GM21723 (cell line): ENCODE measurements at regions not wholly inside any gene's neighbourhood (a gene's known extent, or its start where the extent isn't known, plus 50 kb on each side); places are given as distances from the start of the nearest gene placed in this dataset.
"Not testable (repeated sequence)": the region's sequence is repeated elsewhere in the genome, so short reads cannot be mapped to it uniquely, and the experiment has no call there.

ENCODE experiments used
- ATAC-seq: cut with Tn5 transposase; IDR thresholded peaks from one replicate; pipeline ENCODE4 v1.9.1; 2021; ENCODE audit warnings: mild to moderate bottlenecking, moderate library complexity; ENCODE audit not compliant: unreplicated experiment

- ATAC-seq, result no peak
These were observed 130.4 kb upstream of the MON1B start for GRCh38 chr16:77060614-77061013.

DNA sequence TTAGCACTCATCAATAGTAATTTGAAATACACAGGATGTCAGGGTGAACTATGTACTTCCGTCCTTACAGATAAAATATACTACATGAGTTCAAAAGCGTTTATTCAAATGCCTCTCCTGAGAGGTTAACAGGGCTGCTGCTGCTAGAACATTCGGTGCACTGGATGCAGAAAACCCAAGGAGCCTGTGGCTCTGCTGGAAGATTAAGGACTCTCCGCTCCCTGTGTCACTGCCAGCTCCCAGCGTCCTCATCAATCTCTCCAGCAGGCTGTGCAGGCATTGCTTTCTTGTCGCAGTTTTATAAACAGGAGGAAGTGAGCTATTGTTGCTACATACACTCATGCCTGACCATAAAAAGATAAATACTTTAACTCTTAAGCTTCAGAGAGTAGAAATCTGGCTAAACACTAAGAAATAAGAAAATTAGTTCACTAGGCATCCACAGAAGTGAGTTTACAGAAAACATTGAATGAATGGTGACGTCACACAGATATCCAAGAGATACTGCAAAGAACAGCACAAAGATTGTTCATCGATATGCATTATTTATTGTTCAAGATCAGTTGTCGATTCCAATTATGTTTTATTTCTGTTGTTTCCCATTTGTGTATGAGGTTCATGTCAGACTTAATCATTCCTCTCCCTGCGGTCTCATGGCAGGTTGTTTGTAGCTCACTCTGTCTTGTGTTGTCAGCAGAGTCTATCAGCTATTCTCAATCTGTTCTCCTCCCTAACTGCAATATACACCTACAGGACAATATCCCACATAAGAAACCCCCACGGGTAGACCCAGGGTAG is 127.9 kb upstream of the MON1B start:
- no peak for ATAC-seq

DNA sequence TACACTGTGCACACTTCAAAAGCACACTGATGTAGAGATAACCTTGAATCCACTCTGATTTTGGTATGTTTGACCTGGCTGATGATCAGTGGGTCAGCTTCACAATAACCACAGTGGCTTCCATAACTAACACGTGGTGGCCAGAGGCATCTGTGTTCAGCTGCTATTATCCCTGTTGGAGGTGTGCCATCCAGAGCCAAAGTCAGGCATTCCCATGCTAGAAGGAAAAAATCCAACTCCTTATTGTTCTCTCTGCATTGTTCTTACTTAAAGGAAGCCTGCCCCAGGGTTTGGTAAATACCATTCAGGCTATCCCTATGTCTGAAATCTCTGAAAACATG is 127.3 kb upstream of the MON1B start:
- ATAC-seq, result no peak

DNA sequence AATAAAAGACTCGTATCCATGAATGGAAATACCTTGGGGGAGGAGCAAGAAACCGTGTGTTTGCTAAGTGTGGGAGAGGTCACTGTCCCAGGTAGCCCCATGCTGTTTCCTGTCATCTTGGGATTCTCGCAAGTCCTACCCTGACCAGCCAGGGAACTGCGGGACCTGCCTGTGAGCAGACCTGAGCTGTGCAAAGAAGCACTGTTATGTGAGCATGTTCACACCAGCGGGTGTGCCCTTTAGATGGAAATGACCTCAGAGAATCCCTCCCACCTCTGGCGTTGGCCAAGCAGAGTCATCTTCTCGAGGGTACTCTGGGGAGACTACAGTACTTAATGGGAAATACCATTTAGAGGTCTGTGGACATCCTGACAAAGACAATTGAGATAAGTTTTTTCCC is 127.0 kb upstream of the MON1B start:
- ATAC-seq, result no peak

DNA sequence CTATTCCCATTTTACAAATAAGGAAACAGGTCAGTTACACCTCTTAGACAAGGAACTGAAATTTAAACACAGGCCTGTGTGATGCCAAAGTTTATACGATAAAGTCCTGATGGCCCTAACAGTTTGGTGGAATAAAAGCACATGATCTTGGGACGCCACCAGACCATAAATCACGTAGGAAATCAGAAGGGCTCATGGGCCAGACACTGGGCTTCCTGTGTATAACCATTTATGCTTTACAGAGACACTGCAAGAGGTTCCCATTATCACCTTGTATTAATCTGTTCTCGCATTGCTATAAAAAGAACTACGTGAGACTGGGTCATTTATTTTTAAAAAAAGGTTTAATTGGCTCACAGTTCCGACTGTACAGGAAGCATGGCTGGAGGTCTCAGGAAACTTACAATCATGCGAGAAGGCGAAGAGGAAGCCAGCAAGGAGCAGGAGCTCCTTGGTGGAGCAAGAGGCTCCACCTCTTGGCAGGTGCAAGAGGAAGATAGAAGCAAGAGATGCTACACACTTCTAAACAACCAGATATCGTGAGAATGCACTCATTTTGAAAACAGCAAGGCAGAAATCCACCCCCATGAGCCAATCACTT is 124.0 kb upstream of the MON1B start:
- no peak for ATAC-seq

DNA sequence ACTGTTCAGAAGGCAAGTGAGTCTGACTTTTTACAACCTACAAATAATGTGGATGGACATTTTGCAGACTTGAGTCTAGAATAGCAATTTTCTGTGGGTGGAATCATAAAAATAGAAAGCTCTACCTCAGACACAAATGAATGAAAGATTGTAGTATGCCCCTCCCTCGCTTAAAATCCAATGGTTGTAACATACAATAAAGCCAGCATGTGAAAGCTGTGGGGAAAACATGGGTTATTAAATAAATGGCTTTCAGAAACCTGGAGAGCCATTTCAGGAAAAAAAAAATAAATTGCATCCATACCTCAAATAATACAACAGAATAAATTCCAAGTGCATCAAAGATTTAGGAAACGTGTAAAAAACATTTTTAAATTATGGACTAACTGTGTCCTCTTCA is 123.1 kb upstream of the MON1B start:
- ATAC-seq, result no peak

- ATAC-seq, result no peak
These were observed 122.6 kb upstream of the MON1B start for GRCh38 chr16:77068402-77068801.

GRCh38 chr16:77069929-77070328 is 121.1 kb upstream of the MON1B start:
- ATAC-seq, result no peak

DNA sequence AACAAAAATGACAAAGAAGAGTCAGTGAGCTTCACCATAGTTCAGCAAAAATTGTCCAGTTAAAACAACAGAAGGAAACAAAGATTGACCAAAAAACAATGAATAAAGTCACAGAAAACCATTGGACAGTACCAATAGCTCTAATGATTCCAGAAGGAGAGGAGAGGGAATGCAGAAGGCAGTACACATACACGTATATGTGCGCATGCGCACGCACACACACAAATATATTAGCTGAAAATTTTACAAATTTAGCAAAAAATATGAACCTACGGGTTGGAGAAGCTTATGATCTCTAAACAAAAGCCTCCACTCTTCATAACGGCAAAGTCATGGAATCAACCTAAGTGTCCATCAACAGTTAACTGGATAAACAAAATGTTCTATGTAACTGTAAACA is 120.3 kb upstream of the MON1B start:
- ATAC-seq, result no peak

GRCh38 chr16:77076839-77077238 is 114.2 kb upstream of the MON1B start:
- no peak for ATAC-seq

DNA sequence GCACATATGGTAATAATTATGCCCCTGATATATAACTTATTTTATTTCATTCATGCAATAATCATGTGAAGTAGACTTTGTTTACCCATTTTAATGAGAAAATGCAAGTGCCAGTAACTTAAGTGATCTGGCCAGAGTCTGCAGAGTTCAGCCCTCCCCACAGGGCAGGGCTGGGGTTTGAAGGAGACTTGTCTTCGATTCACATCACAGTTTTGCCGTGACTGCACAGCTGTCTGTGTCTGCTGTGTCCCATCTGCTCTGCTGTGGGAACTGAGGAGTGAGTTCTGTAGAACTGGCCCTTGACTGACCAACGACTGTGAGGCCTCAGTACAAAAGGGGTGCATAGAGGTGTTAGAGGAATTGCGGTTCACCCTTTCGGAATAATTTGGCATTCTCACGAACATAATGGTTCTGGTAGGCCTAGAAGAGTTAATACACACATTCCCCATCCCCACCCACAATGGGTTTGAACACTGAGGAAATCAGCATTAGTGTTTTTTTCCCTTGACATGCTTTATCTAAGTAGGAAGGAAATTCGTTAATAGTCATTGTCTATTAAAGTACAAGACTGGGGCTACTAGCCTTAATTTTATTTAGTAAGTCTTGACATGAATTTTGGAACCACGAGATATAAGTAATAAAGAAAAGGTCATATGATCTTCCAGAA is 113.6 kb upstream of the MON1B start:
- no peak for ATAC-seq

DNA sequence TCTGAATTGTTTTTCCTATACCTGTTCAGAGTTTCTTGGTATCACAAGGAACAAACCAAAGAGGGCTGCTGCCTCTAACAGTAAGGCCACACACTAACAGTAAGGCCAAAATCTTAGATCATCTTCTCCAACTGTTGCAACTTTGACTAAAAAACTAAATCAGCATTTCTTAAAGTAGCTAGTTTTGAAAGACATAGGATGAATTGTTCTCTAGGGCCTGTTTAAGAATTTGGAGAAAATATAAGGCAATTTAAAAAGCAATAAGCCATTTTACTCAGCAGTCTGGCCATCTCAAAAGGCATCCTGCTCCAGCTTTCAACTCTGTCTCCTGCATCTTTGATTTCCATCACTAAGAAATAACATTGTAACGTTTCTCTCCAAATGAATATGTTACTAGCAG is 105.0 kb upstream of the MON1B start:
- no peak for ATAC-seq

DNA sequence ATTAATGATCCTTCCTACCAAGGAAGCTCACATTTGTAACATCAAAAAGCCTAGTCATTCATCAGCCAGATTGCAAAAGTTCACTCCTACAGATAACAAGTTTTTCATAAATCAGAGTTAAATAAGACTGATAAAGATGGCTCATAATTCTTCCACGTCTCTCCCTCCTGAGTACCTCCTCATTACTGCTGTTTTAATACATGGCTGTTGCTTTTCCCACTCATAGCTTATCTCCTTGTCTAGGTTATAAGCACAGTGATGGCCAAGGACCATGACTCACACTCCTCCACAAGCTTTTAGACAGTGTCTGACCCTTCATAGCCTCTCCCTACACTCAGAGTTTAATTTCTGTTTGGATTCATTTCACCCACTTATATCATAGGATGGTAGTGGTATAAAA is 100.9 kb upstream of the MON1B start:
- ATAC-seq, result no peak

GRCh38 chr16:77093309-77093708 is 97.7 kb upstream of the MON1B start:
- ATAC-seq, result no peak

DNA sequence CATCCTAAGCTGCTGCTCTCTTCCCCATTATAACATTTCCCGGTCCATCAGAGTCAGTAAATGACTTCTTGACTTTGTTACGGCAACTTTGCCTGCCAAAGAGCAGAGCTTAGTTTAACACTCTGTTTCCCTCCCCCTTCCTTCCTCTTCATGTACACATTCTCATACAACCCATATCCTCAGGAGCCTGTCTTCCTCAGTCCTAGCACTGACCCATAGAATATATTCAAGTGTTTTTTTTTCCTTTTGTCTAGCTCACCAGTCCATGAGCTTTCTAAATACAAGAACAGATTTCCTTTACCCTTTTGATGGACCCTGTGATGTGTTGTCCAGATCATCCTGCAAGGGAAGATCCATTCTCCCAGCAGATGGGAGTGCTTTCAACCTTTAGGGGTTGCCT is 97.0 kb upstream of the MON1B start:
- no peak for ATAC-seq

DNA sequence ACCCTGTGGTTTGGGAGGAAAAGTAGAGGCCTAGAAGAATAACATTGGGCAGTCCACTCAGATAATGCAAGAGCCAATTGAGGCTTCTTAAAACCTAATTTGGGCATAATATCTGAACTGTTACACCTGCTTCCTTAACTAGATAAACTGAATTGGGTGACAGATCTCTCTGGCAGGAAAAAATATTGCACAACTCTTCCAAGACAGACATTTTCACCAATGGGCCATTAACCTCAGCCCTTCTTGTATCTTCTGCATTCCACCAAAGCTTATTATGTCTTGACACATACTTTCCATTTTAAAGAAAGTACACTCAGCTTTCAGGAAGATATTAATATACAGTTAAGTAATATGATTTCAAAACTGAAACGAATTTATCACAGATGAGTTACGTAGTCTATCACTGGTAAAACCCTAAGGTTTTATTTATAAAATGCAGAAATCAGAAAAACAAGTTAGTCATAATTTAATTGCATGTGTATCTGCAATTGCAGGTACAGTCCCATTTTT is 79.9 kb upstream of the MON1B start:
- no peak for ATAC-seq

GRCh38 chr16:77112746-77113145 is 78.2 kb upstream of the MON1B start:
- no peak for ATAC-seq

DNA sequence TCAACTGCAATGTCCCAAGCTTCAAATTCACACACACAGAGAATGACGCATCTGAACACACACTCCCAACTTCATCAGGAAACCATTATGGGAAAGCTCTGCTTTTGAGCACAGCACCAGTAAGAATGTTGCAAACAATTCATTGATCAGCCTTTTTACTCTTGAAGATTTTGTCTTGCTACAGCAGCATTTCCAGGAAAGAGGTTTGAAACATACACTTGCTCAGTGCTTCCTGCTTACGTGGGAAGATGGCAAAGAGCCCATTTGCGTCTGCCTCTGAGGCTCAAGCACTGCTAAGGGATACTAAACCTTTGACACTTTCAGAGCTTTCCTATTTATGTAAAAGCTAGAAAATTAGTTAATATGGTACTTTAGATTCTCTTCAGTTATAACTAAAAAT is 77.2 kb upstream of the MON1B start:
- ATAC-seq, result no peak

GRCh38 chr16:77114361-77114760 is 76.6 kb upstream of the MON1B start:
- ATAC-seq, result not testable (repeated sequence)

DNA sequence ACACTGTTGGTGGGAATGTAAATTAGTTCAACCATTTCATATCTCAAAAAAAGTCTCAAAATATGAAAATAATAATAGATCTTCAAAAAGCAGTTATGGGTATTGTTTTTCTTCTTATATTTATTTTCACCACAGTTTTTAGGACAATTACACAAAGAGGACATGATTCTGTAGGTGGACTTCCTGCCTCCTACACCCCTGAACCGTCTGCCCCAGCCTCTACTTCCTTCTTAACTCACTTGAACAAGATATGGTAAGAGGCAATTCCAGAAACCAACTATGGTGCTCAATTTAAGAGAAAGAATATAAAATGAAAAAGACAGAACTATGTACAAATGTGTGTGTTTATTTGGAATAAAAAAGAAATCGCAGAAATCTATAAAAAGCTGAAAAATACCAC is 74.1 kb upstream of the MON1B start:
- no peak for ATAC-seq

GRCh38 chr16:77117707-77118106 is 73.3 kb upstream of the MON1B start:
- no peak for ATAC-seq

DNA sequence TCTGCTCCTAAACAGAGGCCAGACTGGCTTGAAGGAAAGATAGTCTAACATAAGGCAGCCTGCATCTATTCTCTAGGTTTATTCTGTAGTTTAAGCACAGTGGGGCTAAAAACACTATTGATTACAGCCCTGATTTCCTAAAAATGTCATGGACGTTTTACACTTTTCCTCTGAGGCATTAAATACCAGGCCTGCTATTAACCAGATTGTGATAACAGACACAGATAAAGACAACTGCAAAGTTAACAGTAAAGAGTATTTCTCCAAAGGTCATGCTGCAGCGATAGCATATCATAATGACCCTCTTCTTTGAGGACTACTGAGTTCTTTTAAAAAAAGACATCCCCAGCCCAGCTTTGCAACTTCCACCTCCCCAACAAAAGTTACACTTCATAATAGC is 59.6 kb upstream of the MON1B start:
- no peak for ATAC-seq
